SU-DHL-6 (cell line): ENCODE measurements at regions not wholly inside any gene's neighbourhood (a gene's known extent, or its start where the extent isn't known, plus 50 kb on each side); places are given as distances from the start of the nearest gene placed in this dataset.

Experiments
- CTCF ChIP-seq: fragments of 200-600 bp; sonication (generic); IDR thresholded peaks from one replicate; pipeline ENCODE4 v1.5.1; 2017; ENCODE audit warnings: antibody characterized with exemption, mild to moderate bottlenecking, low read length, moderate library complexity; ENCODE audit not compliant: insufficient read depth, poor library complexity, severe bottlenecking
- EZH2phosphoT487 ChIP-seq: fragments of 200-600 bp; sonication (generic), shearing (Covaris generic); conservative IDR thresholded peaks from 2 replicates; pipeline ENCODE4 v1.6.1; 2018; ENCODE audit warnings: mild to moderate bottlenecking, antibody characterized with exemption, low read length, moderate library complexity, mixed read lengths

- no peak for TF ChIP-seq CTCF
- no peak for TF ChIP-seq EZH2phosphoT487
Measured at GRCh38 chr10:36254199-36254598, 612.1 kb upstream of the FZD8 start.
